GM12865 (cell line): ENCODE measurements at regions not wholly inside any gene's neighbourhood (a gene's known extent, or its start where the extent isn't known, plus 50 kb on each side); places are given as distances from the start of the nearest gene placed in this dataset.

ENCODE experiments used
- DNase-seq: peaks from one replicate; pipeline ENCODE4 v3.0.0; 2010; ENCODE audit warnings: low read depth
- H3K4me3 ChIP-seq: 2 replicates; pipeline ENCODE4 v1.5.1; 2011; ENCODE audit warnings: mild to moderate bottlenecking, low read depth, low read length, control low read depth
- TF ChIP-seq, protein P1 (sequence below): IDR thresholded peaks from 2 replicates; pipeline ENCODE4 v1.5.1; 2011; ENCODE audit warnings: low read length, control low read depth, low read depth, inconsistent platforms; ENCODE audit not compliant: insufficient read depth; ENCODE audit errors: missing control alignments

DNA sequence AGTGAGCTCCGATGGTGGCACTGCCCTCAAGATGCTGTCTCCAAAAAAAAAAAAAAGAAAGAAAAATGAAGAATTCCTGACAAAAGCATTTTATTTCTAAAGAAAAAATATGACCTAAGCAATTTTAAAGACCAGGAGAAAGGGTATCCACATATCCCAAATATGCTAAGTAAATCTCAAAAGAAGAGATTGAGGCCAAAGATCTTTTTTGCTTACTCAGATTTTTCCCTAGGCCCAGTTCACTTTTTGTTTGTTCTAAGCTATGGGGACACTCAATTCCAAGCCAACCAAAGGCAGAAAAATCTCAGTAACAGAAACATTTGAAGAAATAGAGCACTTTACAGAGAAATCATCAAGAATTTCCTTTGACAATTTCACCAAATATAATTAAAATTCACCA is 150.8 kb downstream of the SOX9 start:
- TF ChIP-seq, protein P1, sequence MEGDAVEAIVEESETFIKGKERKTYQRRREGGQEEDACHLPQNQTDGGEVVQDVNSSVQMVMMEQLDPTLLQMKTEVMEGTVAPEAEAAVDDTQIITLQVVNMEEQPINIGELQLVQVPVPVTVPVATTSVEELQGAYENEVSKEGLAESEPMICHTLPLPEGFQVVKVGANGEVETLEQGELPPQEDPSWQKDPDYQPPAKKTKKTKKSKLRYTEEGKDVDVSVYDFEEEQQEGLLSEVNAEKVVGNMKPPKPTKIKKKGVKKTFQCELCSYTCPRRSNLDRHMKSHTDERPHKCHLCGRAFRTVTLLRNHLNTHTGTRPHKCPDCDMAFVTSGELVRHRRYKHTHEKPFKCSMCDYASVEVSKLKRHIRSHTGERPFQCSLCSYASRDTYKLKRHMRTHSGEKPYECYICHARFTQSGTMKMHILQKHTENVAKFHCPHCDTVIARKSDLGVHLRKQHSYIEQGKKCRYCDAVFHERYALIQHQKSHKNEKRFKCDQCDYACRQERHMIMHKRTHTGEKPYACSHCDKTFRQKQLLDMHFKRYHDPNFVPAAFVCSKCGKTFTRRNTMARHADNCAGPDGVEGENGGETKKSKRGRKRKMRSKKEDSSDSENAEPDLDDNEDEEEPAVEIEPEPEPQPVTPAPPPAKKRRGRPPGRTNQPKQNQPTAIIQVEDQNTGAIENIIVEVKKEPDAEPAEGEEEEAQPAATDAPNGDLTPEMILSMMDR = no peak
- DNase-seq = no peak
- no peak overlapping the region for H3K4me3 ChIP-seq

DNA sequence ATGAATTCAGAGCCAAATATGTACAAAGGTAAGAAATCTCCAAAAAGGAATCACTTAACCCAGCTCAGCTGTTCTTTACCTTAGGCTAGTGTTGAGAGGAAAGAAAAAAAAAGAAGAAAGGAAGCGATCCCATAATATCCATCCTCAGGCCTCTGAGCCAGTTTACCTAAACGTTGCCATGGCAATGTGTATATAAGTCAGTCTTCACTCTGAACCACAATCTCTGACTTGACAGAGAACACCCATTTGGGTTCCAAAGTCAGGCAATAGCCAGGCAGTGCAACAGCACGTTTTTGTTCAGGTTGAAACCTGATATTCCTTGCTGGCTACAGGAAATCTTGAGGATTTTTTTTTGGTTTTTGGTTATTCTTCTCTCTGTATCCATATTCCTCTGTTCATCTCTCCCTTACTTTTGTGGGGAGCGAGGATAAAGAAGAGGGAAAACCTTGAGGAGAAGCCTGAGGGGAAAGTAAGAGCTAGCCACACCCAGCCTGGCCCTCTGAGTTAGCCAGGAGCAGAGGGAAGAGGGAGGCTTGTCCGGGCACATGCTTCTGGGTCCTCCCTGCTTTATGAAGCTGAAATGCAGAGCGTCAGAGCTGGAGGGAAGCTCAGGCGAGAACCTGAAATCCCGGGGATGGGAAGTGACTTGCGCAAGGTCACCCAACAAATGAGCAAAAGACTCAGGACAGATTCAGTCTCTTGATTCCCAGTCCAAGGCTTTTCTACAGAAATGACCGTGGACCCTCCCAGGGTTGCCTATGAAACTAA is 152.7 kb downstream of the SOX9 start:
- no peak overlapping the region for H3K4me3 ChIP-seq
- DNase-seq = no peak
- TF ChIP-seq, protein P1 = no peak

DNA sequence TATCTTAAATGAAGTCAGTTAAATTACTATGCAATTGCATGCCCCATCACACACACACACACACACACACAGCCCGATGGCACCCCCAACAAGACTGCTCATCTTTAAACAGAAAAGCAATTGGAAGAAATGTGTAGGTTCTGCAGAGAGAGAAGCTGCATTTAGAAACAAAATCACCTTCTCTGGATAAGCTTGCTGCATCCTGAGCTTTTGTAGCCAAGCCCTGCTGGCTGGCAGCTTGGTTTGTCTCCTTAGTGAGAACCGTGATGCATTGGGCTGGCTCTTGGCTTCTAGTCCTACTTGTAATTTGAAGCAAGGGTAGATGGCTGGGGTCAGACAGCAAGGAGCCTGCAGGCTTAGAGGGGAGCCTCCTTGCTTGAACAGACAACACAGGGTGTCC is 153.8 kb downstream of the SOX9 start:
- DNase-seq = no peak
- no peak overlapping the region for H3K4me3 ChIP-seq
- TF ChIP-seq, protein P1 = no peak

DNA sequence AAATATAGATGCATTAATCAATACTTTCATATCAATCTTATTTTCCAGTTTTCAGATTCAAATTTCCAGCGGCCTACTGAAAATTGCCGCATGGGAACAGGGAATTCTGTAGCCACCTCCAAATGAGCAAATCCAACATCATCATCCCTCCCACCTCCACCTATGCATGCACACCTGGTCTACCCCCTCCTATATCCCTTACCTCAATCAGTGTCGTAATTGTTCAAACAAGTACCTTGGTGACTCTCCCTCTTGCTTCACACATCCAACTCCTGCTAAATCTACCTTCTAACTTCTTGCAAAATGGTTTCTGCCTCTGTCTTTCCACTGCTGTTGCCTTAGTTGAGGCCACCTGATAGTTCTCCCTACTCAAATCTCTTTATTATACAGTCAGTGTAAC is 160.1 kb downstream of the SOX9 start:
- TF ChIP-seq, protein P1 = no peak
- no peak for DNase-seq
- H3K4me3 ChIP-seq = no peak overlapping the region

DNA sequence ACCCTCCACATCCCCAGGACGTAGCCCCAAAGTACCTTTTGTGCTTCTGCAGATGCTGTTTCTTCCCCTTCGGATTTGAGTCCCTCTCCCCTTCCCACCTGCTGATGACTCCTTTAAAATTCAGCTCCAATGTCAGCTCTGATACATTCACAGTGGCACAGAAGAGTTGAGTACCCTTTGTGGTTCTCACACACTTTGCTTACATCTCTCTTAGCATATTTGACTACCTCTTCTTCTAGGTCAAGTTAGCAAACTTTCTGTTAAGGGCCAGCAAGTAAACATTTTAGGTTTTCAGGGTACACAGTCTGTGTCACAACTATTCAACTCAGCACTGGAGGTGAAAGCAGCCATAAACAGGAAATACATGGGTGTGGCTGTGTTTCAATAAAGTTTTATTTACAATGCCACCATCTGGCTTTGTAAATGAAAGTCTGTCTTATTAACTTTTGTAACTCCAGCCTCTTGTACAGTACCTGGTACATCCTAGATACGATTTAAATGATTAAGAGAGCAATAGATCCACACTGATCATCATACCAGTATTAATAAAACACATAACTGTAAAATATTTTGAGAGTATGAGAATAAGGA is 161.7 kb downstream of the SOX9 start:
- TF ChIP-seq, protein P1 = no peak
- no peak overlapping the region for H3K4me3 ChIP-seq
- DNase-seq = peak; percentile 16

DNA sequence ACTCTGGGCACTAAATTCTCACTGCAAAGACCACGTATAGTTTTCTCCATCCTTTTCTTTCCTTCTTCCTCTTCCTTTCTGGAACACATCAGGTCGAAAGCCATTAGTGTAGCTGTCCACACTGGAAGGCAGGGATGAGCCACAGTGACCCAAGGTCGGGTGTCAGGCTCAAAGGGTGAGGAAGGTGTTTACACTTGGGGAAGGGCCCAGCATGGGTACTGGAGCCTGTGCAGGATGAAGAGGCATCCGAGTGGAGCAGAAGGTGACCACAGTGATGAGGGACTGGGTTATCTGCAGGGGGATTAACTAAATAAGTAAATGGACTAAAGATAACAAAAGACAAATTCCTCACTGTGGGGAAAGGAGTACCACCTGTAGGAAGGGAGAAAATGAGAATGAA is 164.0 kb downstream of the SOX9 start:
- no peak for DNase-seq
- TF ChIP-seq, protein P1 = no peak
- H3K4me3 ChIP-seq = no peak overlapping the region
